Prostate gland (tissue), 2 donors: ENCODE measurements at regions not wholly inside any gene's neighbourhood (a gene's known extent, or its start where the extent isn't known, plus 50 kb on each side); places are given as distances from the start of the nearest gene placed in this dataset.

Experiments
- CTCF ChIP-seq, 4 experiments: fragments of 200-600 bp in 2 of 4; fragments of 450-650 bp in 2 of 4; sonication (generic) in 2 of 4; IDR thresholded peaks; 1 replicate in 3 of 4; 2 replicates in 1 of 4; pipeline ENCODE4 v1.5.1; 2016 to 2019; ENCODE audit warnings: antibody characterized with exemption in 4 of 4, mild to moderate bottlenecking in 2 of 4, moderate library complexity in 2 of 4
- POLR2AphosphoS5 ChIP-seq: sonication (generic); formaldehyde crosslinking; IDR thresholded peaks from one replicate; pipeline ENCODE4 v1.6.1; 2017; ENCODE audit warnings: antibody characterized with exemption

GRCh38 chr9:107647141-107647540 is 157.6 kb upstream of the KLF4 start:
- TF ChIP-seq CTCF (IDR thresholded peaks at IDR 0.05) = no peak
- no peak for TF ChIP-seq POLR2AphosphoS5
